MM.1S (cell line): ENCODE measurements at regions not wholly inside any gene's neighbourhood (a gene's known extent, or its start where the extent isn't known, plus 50 kb on each side); places are given as distances from the start of the nearest gene placed in this dataset.

Experiments
- CTCF ChIP-seq: fragments of 300-600 bp; sonication (generic); IDR thresholded peaks from 2 replicates; pipeline ENCODE4 v1.5.1; 2016; ENCODE audit warnings: antibody characterized with exemption, low read length, mixed read lengths
- EZH2 ChIP-seq: fragments of 300-600 bp; sonication (generic); optimal IDR thresholded peaks from 2 replicates; pipeline ENCODE3; 2017; ENCODE audit warnings: low read depth, mild to moderate bottlenecking, antibody characterized with exemption, low read length, mixed read lengths
- EZH2phosphoT487 ChIP-seq: fragments of 300-600 bp; sonication (generic); IDR thresholded peaks from 2 replicates; pipeline ENCODE4 v1.6.1; 2018; ENCODE audit warnings: antibody characterized with exemption, low read length

GRCh38 chr14:104359969-104360442 lies 219.6 kb upstream of the C14orf180 start:
- no peak for TF ChIP-seq CTCF
- no peak for TF ChIP-seq EZH2
- no peak for TF ChIP-seq EZH2phosphoT487
